HG03469 (cell line): ENCODE measurements at regions not wholly inside any gene's neighbourhood (a gene's known extent, or its start where the extent isn't known, plus 50 kb on each side); places are given as distances from the start of the nearest gene placed in this dataset.
"Not testable (repeated sequence)": the region's sequence is repeated elsewhere in the genome, so short reads cannot be mapped to it uniquely, and the experiment has no call there.

Experiments
- ATAC-seq: cut with Tn5 transposase; IDR thresholded peaks from one replicate; pipeline ENCODE4 v1.9.1; 2021; ENCODE audit warnings: mild to moderate bottlenecking, moderate library complexity, moderate number of reproducible peaks; ENCODE audit not compliant: unreplicated experiment

DNA sequence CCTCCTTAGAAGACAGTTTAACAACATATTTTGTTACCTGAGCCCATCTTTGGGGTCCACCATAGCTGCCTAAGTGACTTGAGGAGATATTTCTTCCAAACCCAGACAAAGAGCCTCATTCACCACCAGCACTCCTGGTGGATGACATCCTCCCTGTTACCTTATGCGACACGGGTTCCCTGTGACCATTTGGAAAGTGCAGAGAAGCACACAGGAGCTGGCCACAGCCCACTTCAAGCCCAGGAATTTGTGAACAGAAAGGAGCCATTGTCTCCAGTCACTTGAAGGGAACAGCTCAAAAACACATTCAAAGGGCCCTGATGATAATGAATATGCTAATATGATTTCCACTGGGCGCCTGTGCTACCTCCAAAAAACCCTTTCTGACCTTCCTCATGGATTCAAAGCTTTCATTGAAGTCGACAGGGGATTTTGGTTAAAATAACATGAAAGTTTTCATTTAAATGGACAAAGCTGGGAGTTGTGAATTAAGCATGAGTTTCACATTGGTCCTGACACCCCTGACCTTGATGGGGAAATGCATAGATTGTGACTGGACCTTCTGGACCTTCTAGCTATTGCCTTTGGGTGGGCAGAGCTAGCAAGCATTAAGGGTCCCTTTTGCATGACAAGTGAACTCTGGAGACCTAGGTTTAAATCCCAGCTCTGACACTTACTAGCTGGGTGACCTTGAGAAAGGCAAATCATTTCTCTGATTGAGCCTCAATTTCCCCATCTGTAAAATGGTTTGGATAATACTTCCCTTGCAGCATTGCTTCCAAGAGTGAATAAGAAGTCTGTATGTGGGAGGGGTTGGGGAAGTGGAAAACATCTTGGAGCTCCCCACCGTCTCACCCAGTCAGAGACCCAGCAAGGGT is 83.3 kb upstream of the SIRPA start:
- ATAC-seq: no peak

- ATAC-seq: no peak
Observed at GRCh38 chr20:1810926-1811620, 84.1 kb upstream of the SIRPA start.

GRCh38 chr20:1810572-1810925 is 84.7 kb upstream of the SIRPA start:
- no peak for ATAC-seq

GRCh38 chr20:1809611-1810510 is 85.3 kb upstream of the SIRPA start:
- ATAC-seq: no peak

- no peak for ATAC-seq
Observed at GRCh38 chr20:1809131-1809572, 86.1 kb upstream of the SIRPA start.

GRCh38 chr20:1808101-1808500 is 87.1 kb upstream of the SIRPA start:
- no peak for ATAC-seq

DNA sequence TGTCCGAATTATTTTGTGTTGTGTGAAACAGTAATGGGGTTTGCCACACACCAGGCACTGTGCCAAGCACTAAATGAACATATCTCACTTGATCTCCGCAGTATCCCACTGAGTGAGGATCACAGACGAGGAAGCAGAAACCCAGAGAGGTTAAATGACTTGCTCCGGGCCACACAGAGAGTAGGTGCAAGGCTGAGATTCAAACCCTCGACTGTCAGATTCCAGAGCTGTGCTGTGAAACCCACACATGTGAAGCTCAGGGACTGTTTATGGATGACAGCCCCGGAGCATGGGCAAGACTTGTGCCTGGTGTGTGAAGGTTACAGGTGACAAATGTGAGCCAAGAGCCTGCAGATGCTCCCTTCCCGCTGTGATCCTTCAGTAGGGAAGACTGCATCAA is 87.8 kb upstream of the SIRPA start:
- ATAC-seq: no peak

DNA sequence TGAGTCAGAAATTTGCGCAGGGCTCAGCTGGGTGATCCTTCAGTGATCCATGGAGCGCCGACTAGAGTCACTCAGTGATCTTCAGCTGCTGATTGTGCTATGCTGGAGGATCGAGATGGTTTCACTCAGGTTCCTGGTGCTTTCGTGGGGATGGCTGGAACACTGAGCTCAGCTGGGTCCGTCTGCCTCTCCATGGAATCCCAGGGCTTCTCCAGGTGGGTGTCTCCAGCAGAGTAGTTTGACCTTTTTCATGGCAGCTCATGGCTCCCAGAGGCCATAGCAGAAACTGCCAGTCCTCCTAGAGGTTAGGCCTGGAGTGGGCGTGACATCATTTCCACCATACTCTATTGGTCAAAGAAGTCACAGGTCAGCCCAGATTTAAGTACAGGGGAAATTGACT is 88.8 kb upstream of the SIRPA start:
- no peak for ATAC-seq

DNA sequence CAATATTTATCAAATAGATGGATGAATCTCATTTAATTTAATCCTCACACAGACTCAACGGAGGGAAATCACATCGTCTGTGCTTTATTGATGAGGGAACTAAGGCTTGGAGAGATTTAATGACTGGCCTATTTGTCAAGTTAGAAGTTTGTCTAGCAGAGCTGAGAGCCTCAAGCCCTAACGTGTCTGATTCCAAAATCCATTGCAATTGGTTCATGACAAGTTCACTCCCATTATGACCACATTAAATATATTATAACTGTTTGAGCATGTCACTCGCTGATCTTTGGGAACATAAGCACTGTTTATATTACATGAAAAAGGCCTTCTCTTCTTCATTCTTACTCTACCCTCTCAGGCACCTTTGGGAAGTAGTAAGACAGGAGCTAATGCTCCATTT is 89.4 kb upstream of the SIRPA start:
- ATAC-seq: no peak

- no peak for ATAC-seq
Observed at GRCh38 chr20:1805161-1805581, 90.0 kb upstream of the SIRPA start.

DNA sequence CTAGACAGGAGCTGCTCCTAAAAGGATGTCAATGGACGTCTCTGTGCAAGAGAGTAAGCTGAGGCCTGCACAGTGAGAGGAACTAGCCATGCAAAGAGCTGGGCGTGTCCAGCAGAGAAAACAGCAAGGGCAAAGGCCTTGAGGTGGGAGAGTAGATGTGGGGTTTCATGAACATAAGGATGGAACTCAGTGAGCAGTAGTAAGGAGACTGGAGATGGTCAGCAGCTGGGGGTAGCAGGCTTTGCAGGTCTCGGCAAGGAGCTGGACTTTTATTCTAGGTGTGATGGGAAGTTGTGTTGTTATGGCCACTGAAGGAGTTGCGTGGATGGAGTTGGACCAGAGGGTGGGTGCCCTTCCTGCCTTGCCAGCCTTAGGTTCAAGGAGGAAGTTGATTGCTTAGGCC is 90.7 kb upstream of the SIRPA start:
- no peak for ATAC-seq

DNA sequence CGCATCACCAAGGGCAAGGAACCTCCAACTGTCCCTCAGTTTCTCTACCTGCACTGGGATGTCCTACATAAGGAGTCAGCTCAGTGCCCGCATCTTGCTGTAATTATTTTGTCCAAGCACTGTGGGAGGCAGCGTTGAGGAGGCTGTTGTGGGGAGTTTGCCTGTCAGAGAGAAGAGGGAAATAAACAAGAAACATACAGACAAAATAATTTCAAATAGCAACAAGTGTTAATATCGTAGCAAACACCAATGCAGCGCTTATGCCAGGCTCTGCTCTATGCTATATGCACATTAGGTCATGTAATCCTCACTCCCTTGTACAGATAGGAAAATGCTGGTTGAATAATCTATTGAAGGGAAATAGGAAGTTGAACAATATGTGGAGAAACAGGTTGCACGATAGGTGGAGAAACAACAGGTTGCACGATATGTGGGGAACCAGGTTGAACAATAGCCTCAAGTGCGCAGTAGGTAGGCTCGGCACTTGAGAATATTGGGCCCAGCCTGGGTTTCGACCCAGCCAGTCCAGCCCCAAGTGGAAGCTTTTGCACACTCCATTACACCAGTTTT is 91.2 kb upstream of the SIRPA start:
- ATAC-seq: no peak

- no peak for ATAC-seq
Observed at GRCh38 chr20:1803061-1803931, 91.9 kb upstream of the SIRPA start.

GRCh38 chr20:1802385-1803060 is 92.7 kb upstream of the SIRPA start:
- ATAC-seq: no peak

DNA sequence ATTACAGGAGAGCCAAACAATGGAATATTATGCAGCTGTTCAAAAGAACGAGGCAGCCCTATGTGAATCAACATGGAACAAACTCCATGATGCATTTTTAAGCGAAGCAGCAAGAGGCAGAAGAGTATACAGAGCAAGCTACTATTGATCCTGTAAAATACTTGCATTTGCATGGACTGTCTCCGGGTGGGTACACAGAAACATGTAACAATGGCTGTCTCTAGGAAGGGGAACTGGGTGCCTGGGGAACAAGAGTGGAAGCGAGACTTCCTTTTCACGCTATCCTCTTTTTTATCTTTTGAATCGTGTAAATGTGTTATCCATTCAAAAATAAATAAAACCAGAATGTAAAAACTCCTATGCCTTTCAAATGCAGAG is 93.3 kb upstream of the SIRPA start:
- no peak for ATAC-seq

- no peak for ATAC-seq
Observed at GRCh38 chr20:1801225-1801928, 93.8 kb upstream of the SIRPA start.

DNA sequence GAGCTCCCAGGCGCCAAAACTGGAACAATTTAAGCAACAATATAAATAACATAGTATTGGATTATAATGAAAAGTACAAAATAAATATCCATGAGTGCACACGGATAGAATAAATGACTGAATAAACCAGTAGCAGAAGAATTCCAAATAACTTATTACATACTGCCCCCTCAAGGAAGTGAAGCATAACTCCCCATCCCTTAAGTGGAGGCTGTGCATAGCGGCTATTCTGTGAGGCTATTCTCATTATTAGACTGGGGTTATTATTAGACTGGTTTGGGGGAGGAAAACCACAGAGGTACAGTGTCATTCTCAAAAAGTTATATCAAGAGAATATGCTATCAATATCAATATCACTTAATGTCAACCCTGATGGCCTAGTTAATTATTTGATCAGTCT is 94.4 kb upstream of the SIRPA start:
- ATAC-seq: no peak

DNA sequence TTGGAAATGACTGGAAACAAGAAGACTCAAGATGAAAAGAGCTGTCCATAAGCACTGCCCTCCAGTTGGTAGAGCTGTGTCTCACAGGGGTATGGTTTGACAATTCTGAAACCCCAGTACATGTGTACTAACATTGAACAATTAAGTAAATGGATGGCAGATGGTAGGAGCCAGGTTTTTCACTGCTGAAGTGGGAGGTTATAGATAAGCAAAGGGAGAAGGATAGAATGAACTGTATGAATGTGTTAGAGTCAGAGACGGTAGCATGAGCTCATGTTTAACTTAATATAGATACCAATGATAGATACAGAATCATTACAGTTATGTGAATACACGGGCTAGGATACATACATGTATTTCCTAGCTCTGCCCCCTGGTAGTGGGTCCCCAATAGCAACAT is 95.0 kb upstream of the SIRPA start:
- ATAC-seq: no peak

DNA sequence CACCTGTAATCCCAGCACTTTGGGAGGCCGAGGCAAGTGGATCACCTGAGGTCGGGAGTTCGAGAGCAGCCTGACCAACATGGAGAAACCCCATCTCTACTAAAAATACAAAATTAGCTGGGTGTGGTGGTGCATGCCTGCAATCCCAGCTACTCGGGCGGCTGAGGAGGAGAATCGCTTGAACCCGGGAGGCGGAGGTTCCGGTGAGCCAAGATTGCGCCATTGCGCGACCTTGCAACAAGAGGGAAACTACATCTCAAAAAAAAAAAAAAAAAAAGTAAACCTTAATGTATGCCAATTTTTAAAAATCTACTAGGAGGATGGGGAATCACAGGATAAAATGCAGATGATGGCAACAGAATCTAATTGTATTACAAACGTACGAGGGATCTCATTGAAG is 95.5 kb upstream of the SIRPA start:
- ATAC-seq: not testable (repeated sequence)
